ENCODE measurements at regions not wholly inside any gene's neighbourhood (a gene's known extent, or its start where the extent isn't known, plus 50 kb on each side); places are given as distances from the start of the nearest gene placed in this dataset.
"Not testable (repeated sequence)": the region's sequence is repeated elsewhere in the genome, so short reads cannot be mapped to it uniquely, and the experiment has no call there.

DNA sequence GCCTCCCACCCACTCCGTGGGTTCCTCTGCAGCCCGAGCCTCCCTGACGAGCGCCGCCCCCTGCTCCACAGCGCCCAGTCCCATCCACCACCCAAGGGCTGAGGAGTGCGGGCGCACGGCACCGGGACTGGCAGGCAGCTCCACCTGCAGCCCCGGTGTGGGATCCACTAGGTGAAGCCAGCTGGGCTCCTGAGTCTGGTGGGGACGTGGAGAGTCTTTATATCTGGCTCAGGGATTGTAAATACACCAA is 134.5 kb upstream of the ATXN7L3B start:
- not testable (repeated sequence) for TF ChIP-seq EZH2 (IDR thresholded peaks at IDR 0.05; ENCODE audit: low read depth, unreplicated experiment)
- TF ChIP-seq, protein P1, sequence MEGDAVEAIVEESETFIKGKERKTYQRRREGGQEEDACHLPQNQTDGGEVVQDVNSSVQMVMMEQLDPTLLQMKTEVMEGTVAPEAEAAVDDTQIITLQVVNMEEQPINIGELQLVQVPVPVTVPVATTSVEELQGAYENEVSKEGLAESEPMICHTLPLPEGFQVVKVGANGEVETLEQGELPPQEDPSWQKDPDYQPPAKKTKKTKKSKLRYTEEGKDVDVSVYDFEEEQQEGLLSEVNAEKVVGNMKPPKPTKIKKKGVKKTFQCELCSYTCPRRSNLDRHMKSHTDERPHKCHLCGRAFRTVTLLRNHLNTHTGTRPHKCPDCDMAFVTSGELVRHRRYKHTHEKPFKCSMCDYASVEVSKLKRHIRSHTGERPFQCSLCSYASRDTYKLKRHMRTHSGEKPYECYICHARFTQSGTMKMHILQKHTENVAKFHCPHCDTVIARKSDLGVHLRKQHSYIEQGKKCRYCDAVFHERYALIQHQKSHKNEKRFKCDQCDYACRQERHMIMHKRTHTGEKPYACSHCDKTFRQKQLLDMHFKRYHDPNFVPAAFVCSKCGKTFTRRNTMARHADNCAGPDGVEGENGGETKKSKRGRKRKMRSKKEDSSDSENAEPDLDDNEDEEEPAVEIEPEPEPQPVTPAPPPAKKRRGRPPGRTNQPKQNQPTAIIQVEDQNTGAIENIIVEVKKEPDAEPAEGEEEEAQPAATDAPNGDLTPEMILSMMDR (conservative IDR thresholded peaks at IDR 0.05; ENCODE audit: low read depth in 2 of 2): not testable (repeated sequence)

Measured in GM23338 (cell line).